GM12878 (cell line): ENCODE measurements at regions not wholly inside any gene's neighbourhood (a gene's known extent, or its start where the extent isn't known, plus 50 kb on each side); places are given as distances from the start of the nearest gene placed in this dataset.

Source experiments
- ATF2 ChIP-seq: IDR thresholded peaks from 2 replicates; pipeline ENCODE4 v1.6.1; 2012; ENCODE audit warnings: low read length, inconsistent platforms
- CTCF ChIP-seq, 3 experiments: IDR thresholded peaks in 2 of 3; conservative IDR thresholded peaks in 1 of 3; 2 replicates each; pipeline ENCODE4 v1.5.1; 2011; ENCODE audit warnings: low read depth in 3 of 3, low read length in 3 of 3, mild to moderate bottlenecking in 3 of 3, control low read depth in 2 of 3, moderate library complexity in 2 of 3, inconsistent platforms in 1 of 3, mixed read lengths in 1 of 3; ENCODE audit not compliant: control insufficient read depth in 2 of 3, insufficient read depth in 1 of 3; ENCODE audit errors: extremely low read depth in 1 of 3
- FOS ChIP-seq: IDR thresholded peaks from 3 replicates; pipeline ENCODE4 v1.6.1; 2011; ENCODE audit warnings: borderline replicate concordance; ENCODE audit not compliant: insufficient read length; ENCODE audit errors: extremely low read depth
- FOXK2 ChIP-seq: fragments of 450-650 bp; IDR thresholded peaks from 2 replicates; pipeline ENCODE4 v1.6.1; 2017; ENCODE audit warnings: mild to moderate bottlenecking, moderate library complexity
- FOXM1 ChIP-seq: IDR thresholded peaks from 2 replicates; pipeline ENCODE4 v1.6.1; 2012; ENCODE audit warnings: low read depth, mild to moderate bottlenecking, inconsistent platforms, low read length, moderate library complexity
- JUNB ChIP-seq: IDR thresholded peaks from 2 replicates; pipeline ENCODE4 v1.6.1; 2016; ENCODE audit warnings: antibody characterized with exemption, mild to moderate bottlenecking
- MYC ChIP-seq: IDR thresholded peaks from 2 replicates; pipeline ENCODE4 v1.6.1; 2011; ENCODE audit warnings: mild to moderate bottlenecking, low read length, moderate library complexity, inconsistent platforms; ENCODE audit not compliant: insufficient read depth, insufficient replicate concordance, insufficient read length, severe bottlenecking
- POLR2A ChIP-seq: IDR thresholded peaks from 2 replicates; pipeline ENCODE4 v1.6.1; 2011; ENCODE audit warnings: low read depth, mild to moderate bottlenecking, low read length
- RCOR1 ChIP-seq: conservative IDR thresholded peaks from 2 replicates; pipeline ENCODE4 v1.6.1; 2012; ENCODE audit warnings: low read depth, low read length, improper control_type of control experiment
- TCF3 ChIP-seq: IDR thresholded peaks from 2 replicates; pipeline ENCODE4 v1.6.1; 2012; ENCODE audit warnings: low read depth, mild to moderate bottlenecking, low read length, borderline replicate concordance; ENCODE audit not compliant: insufficient read depth
- YY1 ChIP-seq: IDR thresholded peaks from 2 replicates; pipeline ENCODE4 v1.6.1; 2011; ENCODE audit warnings: low read depth, mild to moderate bottlenecking, low read length
- ZBTB33 ChIP-seq: fragments of 450-650 bp; IDR thresholded peaks from 2 replicates; pipeline ENCODE4 v1.6.1; 2017; ENCODE audit warnings: mild to moderate bottlenecking

GRCh38 chr15:77723756-77724155 is 91.0 kb upstream of the LINGO1 start:
- TF ChIP-seq MYC = no peak
- no peak for TF ChIP-seq FOS
- TF ChIP-seq ATF2 = no peak
- TF ChIP-seq ZBTB33 = no peak
- TF ChIP-seq FOXM1 = no peak
- no peak for TF ChIP-seq FOXK2
- TF ChIP-seq TCF3 = no peak
- TF ChIP-seq YY1 = no peak
- TF ChIP-seq JUNB = no peak
- TF ChIP-seq POLR2A = no peak
- no peak for TF ChIP-seq CTCF (IDR thresholded peaks at IDR 0.05 in 2 of 3, conservative IDR thresholded peaks at IDR 0.05 in 1 of 3; ENCODE audit: control insufficient read depth in 2 of 3, extremely low read depth in 1 of 3, insufficient read depth in 1 of 3, low read depth in 3 of 3, low read length in 3 of 3)
- TF ChIP-seq RCOR1 = no peak
